ENCODE measurements at regions not wholly inside any gene's neighbourhood (a gene's known extent, or its start where the extent isn't known, plus 50 kb on each side); places are given as distances from the start of the nearest gene placed in this dataset.
A peak's percentile ranks its signal among the peaks of the same experiment; 100 is the strongest.

DNA sequence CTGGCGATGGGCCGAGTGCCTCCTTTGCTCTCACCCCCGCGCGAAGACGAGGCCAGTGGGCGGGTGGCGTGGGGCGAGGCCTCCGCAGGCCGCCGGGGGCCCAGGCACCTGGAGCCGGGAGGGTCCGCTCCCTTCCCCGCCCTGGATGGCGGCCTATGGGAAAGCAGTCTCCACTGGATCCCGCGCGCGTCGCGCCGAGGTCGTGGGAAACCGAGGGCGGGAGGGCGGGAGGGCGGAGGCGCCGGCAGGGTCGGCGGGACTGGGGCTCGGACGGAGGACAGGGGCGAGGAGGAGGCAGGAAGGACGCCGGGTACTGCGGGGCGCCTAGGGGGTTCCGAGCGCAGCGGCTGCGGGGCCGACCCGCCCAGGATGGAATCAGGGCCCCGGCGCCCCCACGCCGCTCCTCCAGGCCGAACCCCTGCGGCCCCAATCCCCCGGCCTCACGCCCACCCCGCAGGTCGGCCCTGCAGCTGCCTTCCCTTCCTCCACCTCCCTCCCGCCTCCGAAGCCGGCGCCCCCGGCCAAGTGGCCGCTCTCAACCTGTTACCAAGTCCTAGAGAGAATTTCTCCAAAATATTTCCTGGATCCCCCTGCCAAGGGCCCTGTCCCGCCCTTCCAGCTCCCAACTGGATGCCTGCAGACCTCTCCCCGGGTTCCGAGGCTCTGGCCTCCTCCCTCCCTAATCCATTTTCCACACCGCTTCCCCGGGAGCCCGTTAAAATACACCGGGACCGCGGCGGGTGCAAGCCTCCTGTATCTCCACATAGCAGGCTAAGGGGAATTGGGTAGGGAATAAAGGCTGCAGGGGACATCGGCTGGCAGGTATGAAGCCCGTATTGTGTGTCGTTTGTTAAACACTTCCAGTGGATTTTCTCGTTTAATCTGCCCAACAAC, 146.3 kb downstream of the ERCC6L2 start:
- TF ChIP-seq, protein P1, sequence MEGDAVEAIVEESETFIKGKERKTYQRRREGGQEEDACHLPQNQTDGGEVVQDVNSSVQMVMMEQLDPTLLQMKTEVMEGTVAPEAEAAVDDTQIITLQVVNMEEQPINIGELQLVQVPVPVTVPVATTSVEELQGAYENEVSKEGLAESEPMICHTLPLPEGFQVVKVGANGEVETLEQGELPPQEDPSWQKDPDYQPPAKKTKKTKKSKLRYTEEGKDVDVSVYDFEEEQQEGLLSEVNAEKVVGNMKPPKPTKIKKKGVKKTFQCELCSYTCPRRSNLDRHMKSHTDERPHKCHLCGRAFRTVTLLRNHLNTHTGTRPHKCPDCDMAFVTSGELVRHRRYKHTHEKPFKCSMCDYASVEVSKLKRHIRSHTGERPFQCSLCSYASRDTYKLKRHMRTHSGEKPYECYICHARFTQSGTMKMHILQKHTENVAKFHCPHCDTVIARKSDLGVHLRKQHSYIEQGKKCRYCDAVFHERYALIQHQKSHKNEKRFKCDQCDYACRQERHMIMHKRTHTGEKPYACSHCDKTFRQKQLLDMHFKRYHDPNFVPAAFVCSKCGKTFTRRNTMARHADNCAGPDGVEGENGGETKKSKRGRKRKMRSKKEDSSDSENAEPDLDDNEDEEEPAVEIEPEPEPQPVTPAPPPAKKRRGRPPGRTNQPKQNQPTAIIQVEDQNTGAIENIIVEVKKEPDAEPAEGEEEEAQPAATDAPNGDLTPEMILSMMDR (IDR thresholded peaks at IDR 0.05) = no peak
- TF ChIP-seq POLR2A (IDR thresholded peaks at IDR 0.05) = peak in 2 of 3 donors; percentile 10 to 22

All from body of pancreas (tissue), 4 donors.